ENCODE measurements at regions not wholly inside any gene's neighbourhood (a gene's known extent, or its start where the extent isn't known, plus 50 kb on each side); places are given as distances from the start of the nearest gene placed in this dataset.
A peak's percentile ranks its signal among the peaks of the same experiment; 100 is the strongest.
"Not testable (repeated sequence)": the region's sequence is repeated elsewhere in the genome, so short reads cannot be mapped to it uniquely, and the experiment has no call there.

DNA sequence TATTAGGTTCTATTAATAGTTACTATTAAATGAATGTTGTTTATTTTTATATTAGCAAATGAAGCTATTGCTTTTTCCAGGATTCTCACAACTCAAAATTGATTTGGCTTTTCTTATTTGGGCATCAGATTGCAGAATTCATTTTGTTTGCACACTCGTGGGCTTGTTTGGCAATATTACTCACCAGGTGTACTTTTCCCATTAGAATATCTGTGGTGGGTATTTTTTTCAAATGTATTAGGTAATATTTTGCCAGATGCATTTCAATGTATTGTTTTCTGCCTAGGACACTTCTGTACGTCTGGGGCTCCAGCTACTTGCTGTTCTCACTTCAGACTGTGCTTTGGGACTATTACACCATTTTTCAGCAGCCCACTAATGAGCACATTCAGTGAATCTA lies 108.0 kb upstream of the GHR start:
- Mint-ChIP-seq H3K9me3 (ENCODE audit: unreplicated experiment) (peaks cover 10% of the 10 kb centered on the region), H3K27ac (ENCODE audit: low read depth, unreplicated experiment) (no peak overlapping the region), H3K4me3 (ENCODE audit: unreplicated experiment) (no peak overlapping the region), H3K27me3 (ENCODE audit: insufficient read depth, unreplicated experiment) (no peaks in the 10 kb centered on the region), H3K36me3 (ENCODE audit: insufficient read depth, unreplicated experiment) (no peaks in the 10 kb centered on the region), H3K4me1 (ENCODE audit: insufficient read depth, unreplicated experiment) (no peaks in the 10 kb centered on the region)
- intact Hi-C loops (cut with micrococcal nuclease), result no loop called here
- ChIA-PET POLR2A (no interaction called here), CTCF (no interaction called here)
- BruUV-seq (replicated peaks), result no TSS peak
- TF ChIP-seq, protein P1, sequence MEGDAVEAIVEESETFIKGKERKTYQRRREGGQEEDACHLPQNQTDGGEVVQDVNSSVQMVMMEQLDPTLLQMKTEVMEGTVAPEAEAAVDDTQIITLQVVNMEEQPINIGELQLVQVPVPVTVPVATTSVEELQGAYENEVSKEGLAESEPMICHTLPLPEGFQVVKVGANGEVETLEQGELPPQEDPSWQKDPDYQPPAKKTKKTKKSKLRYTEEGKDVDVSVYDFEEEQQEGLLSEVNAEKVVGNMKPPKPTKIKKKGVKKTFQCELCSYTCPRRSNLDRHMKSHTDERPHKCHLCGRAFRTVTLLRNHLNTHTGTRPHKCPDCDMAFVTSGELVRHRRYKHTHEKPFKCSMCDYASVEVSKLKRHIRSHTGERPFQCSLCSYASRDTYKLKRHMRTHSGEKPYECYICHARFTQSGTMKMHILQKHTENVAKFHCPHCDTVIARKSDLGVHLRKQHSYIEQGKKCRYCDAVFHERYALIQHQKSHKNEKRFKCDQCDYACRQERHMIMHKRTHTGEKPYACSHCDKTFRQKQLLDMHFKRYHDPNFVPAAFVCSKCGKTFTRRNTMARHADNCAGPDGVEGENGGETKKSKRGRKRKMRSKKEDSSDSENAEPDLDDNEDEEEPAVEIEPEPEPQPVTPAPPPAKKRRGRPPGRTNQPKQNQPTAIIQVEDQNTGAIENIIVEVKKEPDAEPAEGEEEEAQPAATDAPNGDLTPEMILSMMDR (IDR thresholded peaks at IDR 0.05; ENCODE audit: unreplicated experiment), result no peak
- DNase-seq (ENCODE audit: unreplicated experiment), result no peak

DNA sequence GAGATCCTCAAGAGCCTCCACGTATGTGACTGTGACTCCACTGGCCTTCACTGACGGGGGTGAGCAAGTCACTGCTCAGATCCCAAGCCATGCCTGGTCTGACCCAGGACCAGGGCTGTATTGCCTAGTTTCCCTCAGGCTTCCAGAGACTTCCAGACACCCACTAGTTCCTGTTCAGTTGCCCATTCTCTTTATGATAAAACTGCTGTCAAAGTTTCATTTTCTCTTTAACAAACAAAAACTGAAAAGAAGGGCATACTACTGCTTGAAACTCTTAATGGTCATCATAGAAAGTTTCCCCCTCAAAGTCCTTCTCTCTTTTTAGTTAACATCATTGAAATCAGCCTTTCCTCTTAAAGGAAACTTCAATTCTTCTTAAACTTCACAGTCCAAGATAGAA lies 105.7 kb upstream of the GHR start:
- TF ChIP-seq, protein P1 (IDR thresholded peaks at IDR 0.05; ENCODE audit: unreplicated experiment), result no peak
- Mint-ChIP-seq H3K4me1 (ENCODE audit: insufficient read depth, unreplicated experiment) (no peaks in the 10 kb centered on the region), H3K4me3 (ENCODE audit: unreplicated experiment) (no peak overlapping the region), H3K36me3 (ENCODE audit: insufficient read depth, unreplicated experiment) (no peaks in the 10 kb centered on the region), H3K27me3 (ENCODE audit: insufficient read depth, unreplicated experiment) (no peaks in the 10 kb centered on the region), H3K27ac (ENCODE audit: low read depth, unreplicated experiment) (no peak overlapping the region), H3K9me3 (ENCODE audit: unreplicated experiment) (peaks cover 10% of the 10 kb centered on the region)
- intact Hi-C loops (cut with micrococcal nuclease), result no loop called here
- DNase-seq (ENCODE audit: unreplicated experiment), result no peak
- no TSS peak for BruUV-seq (replicated peaks)
- POLR2A ChIA-PET, result interaction anchor here (1.0 kb wide), 1 partner anchor 388 kb away, joined by 3 read pairs; no protein-coding TSS in a partner anchor
- CTCF ChIA-PET, result no interaction called here

DNA sequence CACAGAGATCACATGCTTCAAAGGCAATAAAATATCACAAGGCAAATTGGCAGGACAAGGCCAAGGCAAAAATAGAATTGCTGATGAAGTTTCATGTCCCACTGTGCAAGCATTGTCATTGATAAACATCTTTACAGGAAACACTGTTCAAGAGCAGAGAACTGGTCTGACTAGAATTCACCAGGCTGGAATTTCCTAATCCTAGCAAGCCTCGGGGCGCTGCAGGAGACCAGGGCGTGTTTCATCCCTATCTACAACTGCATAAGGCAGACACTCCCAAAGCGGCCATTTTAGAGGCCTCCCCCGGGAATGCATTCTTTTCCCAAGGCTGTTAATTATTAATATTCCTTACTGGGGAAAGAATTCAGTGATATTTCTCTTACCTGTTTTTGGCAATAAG lies 103.7 kb upstream of the GHR start:
- intact Hi-C loops (cut with micrococcal nuclease); BruUV-seq (replicated peaks); POLR2A ChIA-PET; H3K4me3 Mint-ChIP-seq (ENCODE audit: unreplicated experiment); H3K9me3 Mint-ChIP-seq (ENCODE audit: unreplicated experiment); H3K4me1 Mint-ChIP-seq (ENCODE audit: insufficient read depth, unreplicated experiment); H3K36me3 Mint-ChIP-seq (ENCODE audit: insufficient read depth, unreplicated experiment); H3K27me3 Mint-ChIP-seq (ENCODE audit: insufficient read depth, unreplicated experiment); H3K27ac Mint-ChIP-seq (ENCODE audit: low read depth, unreplicated experiment); CTCF ChIA-PET: not testable (repeated sequence)
- DNase-seq (ENCODE audit: unreplicated experiment), result peak; percentile 4

DNA sequence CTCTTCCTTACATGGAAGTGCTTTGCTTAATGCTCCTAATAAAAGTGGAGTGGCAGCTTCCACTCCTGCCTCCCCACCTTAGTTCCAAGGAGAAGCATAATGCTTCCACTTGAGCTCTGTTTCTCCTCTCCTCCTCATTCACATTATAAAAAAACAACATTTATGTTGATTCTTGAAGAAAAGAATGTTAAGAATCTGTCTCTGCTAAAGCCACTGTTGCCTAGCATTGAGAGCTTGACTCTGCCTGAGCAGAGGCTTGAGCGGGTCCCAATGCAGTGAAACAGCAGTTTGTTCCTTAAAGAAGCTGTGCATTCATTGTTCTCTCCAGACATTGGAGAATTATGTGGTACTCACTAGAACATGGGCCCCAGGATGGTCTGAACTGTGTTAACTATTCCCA lies 101.5 kb upstream of the GHR start:
- no peaks in the 10 kb centered on the region for H3K36me3 Mint-ChIP-seq (ENCODE audit: insufficient read depth, unreplicated experiment)
- BruUV-seq (replicated peaks), result no TSS peak
- ChIA-PET CTCF (interaction anchor here (0.7 to 1.7 kb wide), 3 partner anchors 9 to 192 kb away, joined by 3 to 5 read pairs (median 4); no protein-coding TSS in a partner anchor), POLR2A (no interaction called here)
- TF ChIP-seq, protein P1 (IDR thresholded peaks at IDR 0.05; ENCODE audit: unreplicated experiment), result no peak
- H3K4me1 Mint-ChIP-seq (ENCODE audit: insufficient read depth, unreplicated experiment), result no peaks in the 10 kb centered on the region
- H3K9me3 Mint-ChIP-seq (ENCODE audit: unreplicated experiment), result peaks cover 10% of the 10 kb centered on the region
- no peak overlapping the region for H3K4me3 Mint-ChIP-seq (ENCODE audit: unreplicated experiment)
- no peak overlapping the region for H3K27ac Mint-ChIP-seq (ENCODE audit: low read depth, unreplicated experiment)
- no peak for DNase-seq (ENCODE audit: unreplicated experiment)
- H3K27me3 Mint-ChIP-seq (ENCODE audit: insufficient read depth, unreplicated experiment), result no peaks in the 10 kb centered on the region
- intact Hi-C loops (cut with micrococcal nuclease), result no loop called here

DNA sequence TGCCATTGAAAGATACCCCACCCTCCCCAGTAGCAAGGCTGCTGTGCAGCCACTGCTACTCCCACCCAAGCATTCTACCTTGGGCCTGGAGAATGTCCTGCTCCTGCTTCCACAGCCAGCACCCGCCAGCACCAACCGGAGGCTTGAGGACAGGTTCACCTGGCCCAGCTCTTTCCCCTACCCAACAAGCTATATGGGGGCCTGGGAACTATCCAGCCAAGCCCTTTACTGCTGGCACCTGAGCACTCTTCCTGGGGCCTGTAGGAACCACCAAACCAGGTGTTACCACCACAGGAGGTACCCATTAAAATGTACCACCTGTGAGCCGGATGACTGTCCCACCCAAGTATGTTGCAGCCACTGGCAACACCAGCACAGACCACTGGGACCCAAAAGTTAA lies 86.1 kb upstream of the GHR start:
- no peak overlapping the region for H3K27ac Mint-ChIP-seq (ENCODE audit: low read depth, unreplicated experiment)
- ChIA-PET POLR2A (no interaction called here), CTCF (no interaction called here)
- no peak for DNase-seq (ENCODE audit: unreplicated experiment)
- no peaks in the 10 kb centered on the region for H3K36me3 Mint-ChIP-seq (ENCODE audit: insufficient read depth, unreplicated experiment)
- TF ChIP-seq, protein P1 (IDR thresholded peaks at IDR 0.05; ENCODE audit: unreplicated experiment), result no peak
- H3K4me3 Mint-ChIP-seq (ENCODE audit: unreplicated experiment), result no peak overlapping the region
- intact Hi-C loops (cut with micrococcal nuclease), result no loop called here
- H3K9me3 Mint-ChIP-seq (ENCODE audit: unreplicated experiment), result no peaks in the 10 kb centered on the region
- no peaks in the 10 kb centered on the region for H3K27me3 Mint-ChIP-seq (ENCODE audit: insufficient read depth, unreplicated experiment)
- no TSS peak for BruUV-seq (replicated peaks)
- H3K4me1 Mint-ChIP-seq (ENCODE audit: insufficient read depth, unreplicated experiment), result no peaks in the 10 kb centered on the region

All from MCF 10A (cell line).